Activated T-helper 2 cell treated with anti-CD3 and anti-CD28 coated beads, Interferon-gamma antibody, Interleukin-2, Interleukin-4, amounts not matched to agents 10 μg/mL and 5 μg/mL and 100 μg/mL, durations not matched to agents 14 hours and 24 hours and 36 hours (primary cell): ENCODE measurements at regions not wholly inside any gene's neighbourhood (a gene's known extent, or its start where the extent isn't known, plus 50 kb on each side); places are given as distances from the start of the nearest gene placed in this dataset.

Experiments used
- DNase-seq: peaks from one replicate; pipeline ENCODE4 v3.0.0; 2021; ENCODE audit warnings: low spot score
- H3K27ac Mint-ChIP-seq: one replicate; pipeline ENCODE4 v1.8.0; 2021; ENCODE audit warnings: mixed read lengths
- H3K27me3 Mint-ChIP-seq: one replicate; pipeline ENCODE4 v1.8.0; 2021; ENCODE audit warnings: low read depth, mixed read lengths
- H3K36me3 Mint-ChIP-seq: one replicate; pipeline ENCODE4 v1.8.0; 2021; ENCODE audit warnings: low read depth, mixed read lengths
- H3K4me1 Mint-ChIP-seq: one replicate; pipeline ENCODE4 v1.8.0; 2021; ENCODE audit warnings: low read depth, mixed read lengths
- H3K4me3 Mint-ChIP-seq: one replicate; pipeline ENCODE4 v1.8.0; 2021; ENCODE audit warnings: low read depth, mild to moderate bottlenecking, moderate library complexity, mixed read lengths
- H3K9me3 Mint-ChIP-seq: one replicate; pipeline ENCODE4 v1.8.0; 2021; ENCODE audit warnings: mixed read lengths
- intact Hi-C: fragments of 100-400 bp; cut with micrococcal nuclease; formaldehyde crosslinking; loops from one replicate; pipeline ENCODE4 v1.15.1; 2023

DNA sequence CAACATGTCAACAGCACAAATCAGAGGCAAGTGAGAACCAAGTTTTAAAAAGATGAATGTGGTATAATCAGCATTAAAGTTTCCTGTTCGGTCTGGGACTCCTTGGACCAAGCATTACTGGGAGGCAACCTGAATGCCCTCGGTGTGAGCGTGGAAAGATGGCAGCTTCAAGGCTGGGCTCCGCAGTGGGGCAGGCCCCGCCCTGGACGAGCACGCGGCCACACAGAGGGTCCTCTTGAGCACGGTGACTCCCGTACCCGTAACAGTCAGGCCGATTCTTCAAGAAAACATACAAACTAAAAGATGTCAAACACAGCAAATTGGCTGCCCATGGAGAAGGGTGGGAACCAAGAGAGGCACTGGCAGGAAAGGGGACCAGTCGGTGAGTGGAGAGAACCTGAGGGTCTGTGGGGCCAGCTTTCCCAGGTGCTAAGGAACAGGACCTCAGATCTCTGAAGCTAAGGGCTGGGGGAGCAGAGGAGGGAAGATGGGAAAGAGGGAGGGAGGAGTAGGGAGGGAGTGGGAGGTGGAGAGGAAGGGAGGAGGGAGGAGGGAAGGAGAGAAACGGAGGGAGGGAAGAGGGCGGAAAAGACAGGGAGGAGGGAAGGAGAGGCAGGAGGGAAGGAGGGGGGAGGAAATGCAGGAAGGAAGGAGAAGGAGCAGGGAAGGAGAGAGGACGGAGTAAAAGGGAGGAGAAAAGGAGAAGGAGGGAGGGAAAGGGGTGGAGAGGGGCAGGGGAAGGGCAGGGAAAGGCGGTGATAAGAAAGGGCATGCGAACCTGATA, 71.2 kb upstream of the FAM20C start:
- Mint-ChIP-seq H3K27me3 (peaks cover 2% of the 10 kb centered on the region), H3K9me3 (no peaks in the 10 kb centered on the region), H3K36me3 (no peaks in the 10 kb centered on the region), H3K4me1 (no peaks in the 10 kb centered on the region), H3K4me3 (no peak overlapping the region), H3K27ac (no peak overlapping the region)
- no peak for DNase-seq
- intact Hi-C loops: no loop called here

DNA sequence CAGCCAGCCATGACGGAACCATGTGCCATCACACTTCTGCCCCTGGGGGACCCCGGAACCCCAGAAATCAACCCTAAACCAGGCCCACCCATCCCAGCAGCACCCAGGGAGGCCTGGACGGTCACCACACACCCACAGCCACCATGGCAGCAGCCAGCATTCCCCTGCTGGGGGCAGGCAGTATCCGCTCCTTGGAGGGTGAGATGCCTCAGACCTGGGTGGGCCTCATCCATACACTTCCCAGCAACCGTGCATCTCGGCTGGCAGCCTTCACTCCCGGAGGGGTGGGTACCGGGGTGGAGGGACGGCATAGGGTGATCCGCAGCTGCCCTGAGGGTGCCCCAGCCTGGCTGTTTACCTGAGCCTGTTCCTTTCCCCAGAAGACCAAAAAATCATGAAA, 69.1 kb upstream of the FAM20C start:
- H3K36me3 Mint-ChIP-seq: no peaks in the 10 kb centered on the region
- peaks cover 2% of the 10 kb centered on the region for H3K27me3 Mint-ChIP-seq
- H3K27ac Mint-ChIP-seq: no peak overlapping the region
- DNase-seq: no peak
- no peaks in the 10 kb centered on the region for H3K4me1 Mint-ChIP-seq
- intact Hi-C loops: no loop called here
- H3K4me3 Mint-ChIP-seq: no peak overlapping the region
- H3K9me3 Mint-ChIP-seq: no peaks in the 10 kb centered on the region

DNA sequence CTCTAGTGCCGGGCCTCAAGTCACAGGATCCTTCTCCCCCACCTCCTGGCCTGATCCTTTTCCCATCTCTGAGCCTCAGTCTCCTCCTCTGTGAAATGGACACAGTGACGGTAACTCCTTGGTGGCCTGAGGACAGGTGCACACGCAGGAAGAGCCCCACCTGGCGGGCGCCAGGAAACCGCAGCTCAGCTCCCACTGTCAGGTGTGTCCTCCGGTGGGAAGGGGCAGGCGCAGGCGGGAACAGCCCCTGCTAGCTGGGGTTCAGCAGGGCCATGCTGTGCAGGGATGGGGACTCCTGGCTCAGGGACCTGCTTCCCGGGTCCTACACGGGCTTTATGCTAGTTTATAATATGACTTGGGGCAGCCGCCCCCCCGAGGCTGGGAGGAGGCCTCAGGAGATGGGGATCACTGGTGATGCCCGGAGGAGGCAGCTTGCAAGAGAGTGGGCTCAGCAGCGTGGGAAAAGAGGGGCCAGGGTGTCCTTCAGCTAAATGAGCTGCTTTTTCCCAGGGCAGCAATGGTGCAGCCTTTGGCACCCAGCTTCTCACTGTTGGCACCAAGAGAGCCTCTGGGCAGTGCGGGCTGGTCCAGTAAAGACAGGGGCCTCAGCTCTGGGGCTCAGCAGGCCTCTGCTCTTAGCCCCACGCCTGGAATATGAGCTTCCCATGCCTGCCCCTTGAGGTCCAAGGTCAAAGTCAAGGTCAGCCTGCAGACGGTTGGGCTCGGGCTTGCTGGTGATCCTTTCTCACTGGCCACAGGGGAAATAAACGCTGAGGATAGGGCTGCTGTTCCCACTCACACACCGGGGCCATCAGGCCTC, 68.0 kb upstream of the FAM20C start:
- no peak overlapping the region for H3K27ac Mint-ChIP-seq
- no peak overlapping the region for H3K4me3 Mint-ChIP-seq
- intact Hi-C loops: no loop called here
- H3K4me1 Mint-ChIP-seq: no peaks in the 10 kb centered on the region
- no peaks in the 10 kb centered on the region for H3K36me3 Mint-ChIP-seq
- H3K9me3 Mint-ChIP-seq: no peaks in the 10 kb centered on the region
- no peak for DNase-seq
- H3K27me3 Mint-ChIP-seq: no peaks in the 10 kb centered on the region

DNA sequence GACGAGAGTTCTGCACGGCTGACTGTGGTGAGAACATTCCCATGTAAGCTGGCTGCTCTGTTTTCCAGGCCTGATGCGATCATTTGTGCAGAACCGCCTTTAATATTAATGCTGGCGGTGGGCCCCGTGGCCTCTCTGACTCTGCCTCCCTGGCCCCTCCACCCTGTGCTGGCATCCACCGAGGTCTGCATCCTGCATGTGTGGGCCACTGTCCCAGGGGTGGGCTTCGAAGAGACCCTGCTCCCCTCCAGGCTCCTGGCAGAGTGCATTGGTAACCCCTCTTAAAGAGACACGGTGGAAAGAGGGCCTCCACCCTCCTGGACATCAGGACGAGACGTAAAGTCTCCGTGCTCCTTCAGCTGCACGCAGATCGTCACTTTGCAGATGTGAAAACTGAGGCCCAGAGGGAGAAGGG, 67.3 kb upstream of the FAM20C start:
- no peaks in the 10 kb centered on the region for H3K27me3 Mint-ChIP-seq
- H3K9me3 Mint-ChIP-seq: no peaks in the 10 kb centered on the region
- no peaks in the 10 kb centered on the region for H3K36me3 Mint-ChIP-seq
- DNase-seq: no peak
- H3K4me1 Mint-ChIP-seq: no peaks in the 10 kb centered on the region
- H3K27ac Mint-ChIP-seq: no peak overlapping the region
- no peak overlapping the region for H3K4me3 Mint-ChIP-seq
- intact Hi-C loops: no loop called here

DNA sequence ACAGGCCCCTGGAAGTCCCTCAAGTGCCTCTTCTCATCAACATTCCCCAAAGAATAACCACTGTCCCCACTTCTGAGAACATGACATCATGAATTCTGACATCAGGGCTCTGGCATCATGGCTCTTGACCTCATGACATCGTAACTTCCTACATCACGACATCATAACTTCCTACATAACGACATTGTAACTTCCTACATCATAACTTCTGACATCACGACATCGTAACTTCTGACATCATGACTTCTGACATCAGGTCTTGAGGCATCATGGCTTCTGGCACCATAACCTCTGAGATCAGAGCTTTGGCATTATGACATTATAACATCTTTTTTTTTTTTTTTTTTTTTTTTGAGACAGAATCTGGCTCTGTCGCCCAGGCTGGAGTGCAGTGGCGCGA, 66.7 kb upstream of the FAM20C start:
- no peak for DNase-seq
- no peak overlapping the region for H3K27ac Mint-ChIP-seq
- no peaks in the 10 kb centered on the region for H3K36me3 Mint-ChIP-seq
- H3K4me3 Mint-ChIP-seq: no peak overlapping the region
- H3K27me3 Mint-ChIP-seq: no peaks in the 10 kb centered on the region
- intact Hi-C loops: no loop called here
- no peaks in the 10 kb centered on the region for H3K4me1 Mint-ChIP-seq
- no peaks in the 10 kb centered on the region for H3K9me3 Mint-ChIP-seq

DNA sequence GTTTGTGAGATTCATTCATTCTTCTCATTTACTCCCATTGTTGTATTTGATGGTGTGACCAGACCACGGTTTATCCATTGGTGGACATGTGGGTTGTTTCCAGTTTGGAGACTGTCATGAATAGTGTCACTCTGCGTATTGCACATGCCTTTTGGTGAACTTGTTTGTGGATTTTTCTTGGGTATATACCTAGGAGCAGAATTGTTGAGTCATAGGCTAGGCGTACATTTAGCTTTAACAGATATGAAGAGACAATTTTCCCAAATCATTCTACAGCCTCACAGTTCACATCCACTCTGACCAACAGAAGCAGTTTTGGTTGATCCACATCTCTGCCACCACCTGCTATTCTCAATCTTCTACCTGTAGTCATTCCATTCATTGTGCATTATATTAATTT, 66.0 kb upstream of the FAM20C start:
- Mint-ChIP-seq H3K27ac (no peak overlapping the region), H3K4me1 (no peaks in the 10 kb centered on the region)
- DNase-seq: no peak

DNA sequence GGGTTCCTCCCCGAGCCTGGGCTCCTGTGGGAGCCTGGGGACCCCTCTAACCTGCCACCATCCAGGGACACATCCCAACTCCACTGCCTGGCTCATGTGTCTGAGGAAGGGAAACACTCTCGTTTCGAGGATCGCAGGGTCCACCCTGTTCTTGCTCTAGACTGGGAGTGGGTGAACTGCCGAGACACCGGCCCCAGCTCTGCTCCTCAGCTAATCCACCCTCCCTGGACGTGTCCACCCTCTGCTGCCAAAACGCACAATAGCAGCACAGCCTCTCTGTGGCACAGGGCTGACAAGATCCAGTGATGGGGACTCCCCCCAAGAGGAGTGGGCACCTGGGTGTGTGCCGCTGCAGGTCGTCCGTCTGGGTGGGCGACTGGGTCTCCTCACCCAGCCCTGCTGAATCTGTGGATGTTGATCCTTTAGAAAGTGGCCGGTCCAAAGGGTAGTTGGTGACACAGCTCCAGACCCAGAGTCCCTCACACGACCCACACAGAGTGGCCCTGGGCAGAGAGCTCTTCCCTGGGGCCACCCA, 65.2 kb upstream of the FAM20C start:
- no peak for DNase-seq
- Mint-ChIP-seq H3K36me3 (no peaks in the 10 kb centered on the region), H3K27ac (no peak overlapping the region), H3K4me1 (no peaks in the 10 kb centered on the region), H3K9me3 (no peaks in the 10 kb centered on the region), H3K4me3 (no peak overlapping the region), H3K27me3 (no peaks in the 10 kb centered on the region)
- intact Hi-C loops: no loop called here

More for the DNA sequence above, 66.0 kb upstream of the FAM20C start:
- H3K9me3 Mint-ChIP-seq: no peaks in the 10 kb centered on the region
- H3K36me3 Mint-ChIP-seq: no peaks in the 10 kb centered on the region
- intact Hi-C loops: no loop called here
- H3K4me3 Mint-ChIP-seq: no peak overlapping the region
- H3K27me3 Mint-ChIP-seq: no peaks in the 10 kb centered on the region

DNA sequence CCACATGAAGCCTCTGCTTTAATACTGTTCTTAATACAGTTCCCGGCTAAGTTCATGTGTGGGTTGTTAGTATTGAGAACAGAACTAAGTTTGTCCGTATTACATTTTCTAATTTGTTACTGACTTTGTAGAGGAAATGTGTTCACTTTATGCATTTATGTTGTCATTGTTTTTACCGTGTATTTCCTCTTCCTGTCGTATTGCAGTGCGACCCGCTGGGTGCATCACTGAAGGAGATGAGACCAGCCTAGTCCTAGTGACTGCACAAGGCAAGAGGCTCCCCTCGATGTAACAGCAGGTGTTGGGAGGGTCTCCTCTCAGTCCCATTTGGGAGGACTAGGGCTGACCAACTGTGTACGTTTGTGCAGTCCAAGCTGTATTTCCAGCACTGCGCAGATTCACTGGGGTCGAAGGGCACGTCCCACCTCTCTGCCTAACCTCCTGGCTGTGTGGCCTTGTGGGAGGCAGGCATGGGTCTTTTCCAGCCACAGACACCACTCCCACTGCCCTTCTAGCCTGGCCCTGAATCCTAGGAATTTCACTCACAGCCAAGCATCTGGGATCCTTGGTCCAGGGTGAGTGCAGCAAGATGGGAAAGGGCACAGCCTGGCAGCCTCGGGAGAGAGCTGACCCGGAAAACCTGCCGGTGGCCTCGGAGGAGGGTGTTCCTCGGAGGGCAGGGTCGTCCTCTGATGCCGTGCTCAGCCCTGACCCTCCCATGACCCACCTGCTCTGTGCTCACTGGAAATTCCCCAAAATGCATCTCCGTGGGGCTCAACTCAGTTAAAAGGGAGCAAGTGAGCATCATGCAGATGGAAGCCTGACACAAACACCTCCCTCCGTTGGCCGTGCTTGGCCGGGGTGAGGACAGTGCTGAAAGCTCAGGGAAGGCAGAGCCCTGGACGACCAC, 63.9 kb upstream of the FAM20C start:
- Mint-ChIP-seq H3K4me3 (no peak overlapping the region), H3K4me1 (no peaks in the 10 kb centered on the region), H3K27ac (no peak overlapping the region), H3K9me3 (no peaks in the 10 kb centered on the region), H3K27me3 (no peaks in the 10 kb centered on the region), H3K36me3 (no peaks in the 10 kb centered on the region)
- intact Hi-C loops: no loop called here
- no peak for DNase-seq

DNA sequence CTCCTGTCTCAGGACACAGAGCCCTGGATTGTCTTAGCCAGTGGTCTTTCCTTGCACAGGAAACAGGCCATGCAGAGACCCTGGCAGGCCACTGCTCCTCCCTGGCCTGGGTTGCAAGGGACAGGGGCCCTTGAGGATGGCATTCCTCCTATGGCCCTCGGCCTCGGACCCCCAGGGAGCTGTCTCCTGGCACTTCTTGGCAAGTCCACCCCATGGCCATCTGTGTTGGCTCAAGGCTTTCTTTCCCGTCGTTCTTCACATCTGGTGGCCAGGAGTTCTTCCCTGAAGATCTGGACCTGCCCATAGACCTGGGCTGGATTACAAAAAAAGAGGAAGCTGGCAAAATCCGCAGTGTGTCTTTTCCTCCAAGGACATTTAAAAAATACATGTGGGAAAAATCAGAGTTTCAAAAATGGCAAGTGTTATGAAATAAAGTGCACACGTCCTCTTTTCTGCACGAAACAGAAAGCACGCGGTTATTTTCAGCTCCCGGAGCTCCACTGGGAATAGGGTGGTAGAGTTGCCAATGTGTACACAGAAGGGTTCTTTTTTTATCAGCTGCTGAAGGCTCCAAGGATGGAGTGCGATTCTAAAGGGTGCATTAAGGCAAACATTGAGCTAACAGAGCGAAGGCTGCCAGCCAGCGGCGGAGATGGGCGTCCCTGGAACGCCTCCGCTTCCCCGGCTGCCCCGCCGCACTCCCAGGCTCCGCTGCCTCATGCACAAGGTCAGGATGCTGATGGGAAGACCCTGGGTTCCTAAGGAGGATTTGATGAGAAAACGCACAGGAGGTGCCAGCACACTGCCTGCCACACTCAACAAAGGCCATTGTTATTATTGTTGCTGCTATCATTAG, 62.8 kb upstream of the FAM20C start:
- no peak for DNase-seq
- Mint-ChIP-seq H3K27ac (no peak overlapping the region), H3K36me3 (no peaks in the 10 kb centered on the region), H3K4me1 (no peaks in the 10 kb centered on the region), H3K27me3 (no peaks in the 10 kb centered on the region), H3K4me3 (no peak overlapping the region), H3K9me3 (no peaks in the 10 kb centered on the region)
- intact Hi-C loops: no loop called here

DNA sequence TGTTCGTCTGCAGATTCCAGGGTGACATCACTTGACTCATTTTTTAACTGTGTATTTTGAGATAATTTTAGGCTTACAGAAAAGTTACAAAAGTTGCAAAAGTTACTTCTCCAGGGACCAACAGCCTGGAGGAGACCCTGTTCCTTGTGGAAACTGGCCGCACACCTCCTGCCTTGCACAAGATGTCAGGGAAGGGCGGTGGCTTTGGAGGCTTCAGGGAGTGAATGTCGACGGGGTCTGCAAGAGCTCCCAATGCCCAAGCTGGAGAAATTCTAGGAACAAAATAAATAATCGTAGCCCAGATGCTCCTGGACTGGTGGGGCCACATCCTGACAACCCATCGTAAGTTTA, 62.2 kb upstream of the FAM20C start:
- H3K4me1 Mint-ChIP-seq: no peaks in the 10 kb centered on the region
- no peak overlapping the region for H3K27ac Mint-ChIP-seq
- no peaks in the 10 kb centered on the region for H3K9me3 Mint-ChIP-seq
- intact Hi-C loops: no loop called here
- no peaks in the 10 kb centered on the region for H3K36me3 Mint-ChIP-seq
- H3K27me3 Mint-ChIP-seq: no peaks in the 10 kb centered on the region
- no peak overlapping the region for H3K4me3 Mint-ChIP-seq
- DNase-seq: no peak

DNA sequence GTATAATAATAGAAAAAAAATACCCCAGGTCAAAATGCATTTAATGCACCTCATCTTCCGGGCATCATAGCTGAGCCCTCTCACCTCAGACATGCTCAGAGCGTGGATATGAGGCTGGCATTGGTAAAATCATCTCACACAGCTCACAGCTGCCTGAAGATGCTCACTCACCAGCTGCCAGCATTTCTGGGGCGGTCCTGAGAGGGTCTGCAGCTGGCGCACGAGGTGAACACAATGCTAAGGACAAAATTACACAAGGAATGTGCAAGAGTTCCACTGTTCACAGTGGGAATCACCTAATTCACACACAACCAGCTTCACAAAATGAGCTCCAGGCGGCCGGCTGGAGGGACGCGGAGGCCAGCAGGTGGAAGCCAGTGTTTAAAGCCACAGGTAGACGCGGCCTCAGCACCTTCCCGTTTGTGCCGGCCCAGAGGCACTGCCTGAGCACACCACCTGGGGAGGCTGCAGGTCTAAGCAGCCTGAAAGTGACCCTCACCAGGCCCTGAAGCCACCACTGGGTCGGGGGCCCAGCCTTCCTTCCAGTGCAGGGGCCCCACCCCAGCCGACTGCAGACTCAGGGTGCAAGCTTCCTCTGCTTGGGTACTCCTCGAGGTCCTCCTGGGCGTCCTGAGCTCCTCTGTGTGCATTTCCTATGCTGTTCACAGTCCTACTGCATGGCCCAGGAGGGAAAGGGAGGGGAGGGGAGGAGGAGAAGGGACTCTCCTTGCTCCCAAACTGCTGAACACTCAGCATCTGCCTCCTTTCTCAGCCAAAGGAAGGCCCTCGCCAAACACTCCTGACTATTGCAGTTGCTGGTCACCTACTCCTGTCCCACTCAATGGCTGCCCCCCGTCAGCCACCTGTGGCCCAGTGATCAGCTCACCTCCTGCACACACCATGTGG, 61.2 kb upstream of the FAM20C start:
- no peak overlapping the region for H3K4me3 Mint-ChIP-seq

More for the DNA sequence above, 61.2 kb upstream of the FAM20C start:
- DNase-seq: no peak
- intact Hi-C loops: no loop called here
- no peaks in the 10 kb centered on the region for H3K9me3 Mint-ChIP-seq
- no peaks in the 10 kb centered on the region for H3K4me1 Mint-ChIP-seq
- H3K27me3 Mint-ChIP-seq: no peaks in the 10 kb centered on the region
- no peak overlapping the region for H3K27ac Mint-ChIP-seq
- no peaks in the 10 kb centered on the region for H3K36me3 Mint-ChIP-seq
